ENCODE measurements at regions not wholly inside any gene's neighbourhood (a gene's known extent, or its start where the extent isn't known, plus 50 kb on each side); places are given as distances from the start of the nearest gene placed in this dataset.

DNA sequence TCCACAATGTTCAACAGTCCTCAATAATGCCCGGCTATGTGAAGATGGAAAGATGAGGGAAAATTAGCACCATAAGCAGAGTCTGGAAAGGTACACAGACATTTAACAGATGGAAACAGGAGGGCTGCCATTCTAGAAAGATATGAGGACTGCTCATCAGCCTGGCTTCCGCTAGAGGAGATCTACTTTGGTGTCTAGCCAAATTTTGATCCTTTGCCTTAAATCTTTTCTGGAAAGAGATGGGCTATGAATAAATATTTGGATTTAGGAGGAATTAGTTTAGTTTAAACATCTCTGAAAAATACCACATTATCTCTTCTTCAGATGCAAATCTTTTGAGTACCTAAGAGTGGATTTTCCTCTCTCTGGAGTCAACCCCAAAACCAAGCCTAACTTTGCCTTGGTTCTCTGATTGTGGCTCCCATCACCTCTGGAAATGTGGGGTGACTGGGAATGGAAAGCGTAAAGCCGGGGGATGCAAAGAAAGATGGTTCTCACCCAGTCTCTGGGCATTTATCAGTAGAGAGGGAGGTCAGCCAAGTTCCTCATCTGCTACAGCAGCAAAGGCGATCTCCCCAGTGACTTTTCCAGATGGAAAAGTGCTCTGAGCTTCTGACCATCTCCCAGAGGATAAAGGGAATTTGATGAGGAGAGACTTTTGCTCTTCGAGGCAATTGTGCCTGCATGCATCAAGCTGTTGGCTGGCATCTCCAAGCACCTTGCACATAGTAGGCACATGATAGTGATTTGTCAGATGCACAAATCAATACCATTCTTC, 410.6 kb downstream of the ZNF521 start:
- H3K27me3 ChIP-seq (ENCODE audit: control insufficient read depth in 2 of 2, insufficient read depth in 2 of 2, low read length in 2 of 2) = no peaks in the 10 kb centered on the region
- H3K9me3 ChIP-seq (replicated peaks in 1 of 2; ENCODE audit: control insufficient read depth in 1 of 2, insufficient read depth in 1 of 2, low read length in 2 of 2) = no peaks in the 10 kb centered on the region
- H3K27ac ChIP-seq (ENCODE audit: low read depth in 1 of 2, low read length in 2 of 2) = no peak overlapping the region
- no peaks in the 10 kb centered on the region for H3K79me2 ChIP-seq (ENCODE audit: insufficient read depth, low read length)
- H4K20me1 ChIP-seq (ENCODE audit: insufficient read depth, low read length) = no peaks in the 10 kb centered on the region
- no peak for DNase-seq
- H3K36me3 ChIP-seq (replicated peaks in 1 of 2; ENCODE audit: control insufficient read depth in 1 of 2, insufficient read depth in 2 of 2, low read length in 2 of 2) = no peaks in the 10 kb centered on the region
- intact Hi-C loops (cut with micrococcal nuclease) = no loop called here
- no peak overlapping the region for H2AFZ ChIP-seq (ENCODE audit: insufficient read depth, low read depth, low read length, poor library complexity, severe bottlenecking)
- Mint-ChIP-seq H3K27ac (no peak overlapping the region), H3K4me1 (no peaks in the 10 kb centered on the region), H3K9me3 (no peaks in the 10 kb centered on the region), H3K4me3 (no peak overlapping the region), H3K36me3 (no peaks in the 10 kb centered on the region), H3K27me3 (ENCODE audit: low read depth in 3 of 3) (peaks cover 0 to 2% (median 1%) of the 10 kb centered on the region in 3 donors)
- WGBS (ENCODE audit: insufficient coverage) = 94% methylated on average over 3 of the region's 6 CpGs
- no peak overlapping the region for H3K9ac ChIP-seq (ENCODE audit: insufficient read depth, low read length, poor library complexity, severe bottlenecking)
- no peak overlapping the region for H3K4me3 ChIP-seq (replicated peaks in 1 of 3; ENCODE audit: low read depth in 2 of 3, low read length in 3 of 3)
- no peak overlapping the region for H3K4me2 ChIP-seq (replicated peaks; ENCODE audit: extremely low read depth, low read length, poor library complexity, severe bottlenecking)
- H3K4me1 ChIP-seq (ENCODE audit: control insufficient read depth in 1 of 2, insufficient read depth in 2 of 2, low read length in 2 of 2) = no peaks in the 10 kb centered on the region
- no peak for TF ChIP-seq CTCF (IDR thresholded peaks at IDR 0.05)

- no peak overlapping the region for H3K27ac Mint-ChIP-seq
- H3K27me3 ChIP-seq (ENCODE audit: control insufficient read depth in 2 of 2, insufficient read depth in 2 of 2, low read length in 2 of 2) = no peaks in the 10 kb centered on the region
- WGBS (ENCODE audit: insufficient coverage) = no CpG with 5 or more reads among the region's 4 CpGs
These were observed 409.8 kb downstream of the ZNF521 start for GRCh38 chr18:24942144-24942543.

More at GRCh38 chr18:24942144-24942543, 409.8 kb downstream of the ZNF521 start:
- Mint-ChIP-seq H3K9me3 (no peaks in the 10 kb centered on the region), H3K4me3 (no peak overlapping the region), H3K4me1 (no peaks in the 10 kb centered on the region), H3K36me3 (no peaks in the 10 kb centered on the region), H3K27me3 (ENCODE audit: low read depth in 3 of 3) (peaks cover 0 to 2% (median 1%) of the 10 kb centered on the region in 3 donors)
- no peaks in the 10 kb centered on the region for H3K4me1 ChIP-seq (ENCODE audit: control insufficient read depth in 1 of 2, insufficient read depth in 2 of 2, low read length in 2 of 2)
- no peaks in the 10 kb centered on the region for H3K36me3 ChIP-seq (replicated peaks in 1 of 2; ENCODE audit: control insufficient read depth in 1 of 2, insufficient read depth in 2 of 2, low read length in 2 of 2)
- H3K4me2 ChIP-seq (replicated peaks; ENCODE audit: extremely low read depth, low read length, poor library complexity, severe bottlenecking) = no peak overlapping the region
- no peak overlapping the region for H3K9ac ChIP-seq (ENCODE audit: insufficient read depth, low read length, poor library complexity, severe bottlenecking)
- H3K9me3 ChIP-seq (replicated peaks in 1 of 2; ENCODE audit: control insufficient read depth in 1 of 2, insufficient read depth in 1 of 2, low read length in 2 of 2) = no peaks in the 10 kb centered on the region
- no peaks in the 10 kb centered on the region for H4K20me1 ChIP-seq (ENCODE audit: insufficient read depth, low read length)
- no peak for TF ChIP-seq CTCF (IDR thresholded peaks at IDR 0.05)
- intact Hi-C loops (cut with micrococcal nuclease) = no loop called here
- no peak for DNase-seq
- H3K79me2 ChIP-seq (ENCODE audit: insufficient read depth, low read length) = no peaks in the 10 kb centered on the region
- H3K4me3 ChIP-seq (replicated peaks in 1 of 3; ENCODE audit: low read depth in 2 of 3, low read length in 3 of 3) = no peak overlapping the region
- H2AFZ ChIP-seq (ENCODE audit: insufficient read depth, low read depth, low read length, poor library complexity, severe bottlenecking) = no peak overlapping the region
- no peak overlapping the region for H3K27ac ChIP-seq (ENCODE audit: low read depth in 1 of 2, low read length in 2 of 2)

Data from CD14-positive monocyte (primary cell).